NOMO-1 treated with DMSO at 0.1 percent for 48 hours (cell line): ENCODE measurements at regions not wholly inside any gene's neighbourhood (a gene's known extent, or its start where the extent isn't known, plus 50 kb on each side); places are given as distances from the start of the nearest gene placed in this dataset.

Experiments used
- DNase-seq: peaks from one replicate; lab custom pipeline; 2025; ENCODE audit not compliant: unreplicated experiment; lab: John Stamatoyannopoulos, UW

- no peak for DNase-seq
Measured at GRCh38 chr1:106459418-106459817, 597.1 kb upstream of the PRMT6 start.

GRCh38 chr1:106465666-106466065, 590.8 kb upstream of the PRMT6 start:
- no peak for DNase-seq

- no peak for DNase-seq
Measured at GRCh38 chr1:106480629-106481028, 575.8 kb upstream of the PRMT6 start.

GRCh38 chr1:106492880-106493279, 563.6 kb upstream of the PRMT6 start:
- DNase-seq: no peak

GRCh38 chr1:106494646-106495045, 561.8 kb upstream of the PRMT6 start:
- no peak for DNase-seq

- DNase-seq: no peak
Measured at GRCh38 chr1:106498238-106498637, 558.2 kb upstream of the PRMT6 start.

GRCh38 chr1:106502659-106503058, 553.8 kb upstream of the PRMT6 start:
- no peak for DNase-seq

GRCh38 chr1:106515375-106515774, 541.1 kb upstream of the PRMT6 start:
- DNase-seq: no peak

GRCh38 chr1:106517224-106517623, 539.2 kb upstream of the PRMT6 start:
- DNase-seq: no peak

- no peak for DNase-seq
Measured at GRCh38 chr1:106523497-106523896, 533.0 kb upstream of the PRMT6 start.

- DNase-seq: no peak
Measured at GRCh38 chr1:106524631-106525030, 531.8 kb upstream of the PRMT6 start.

- no peak for DNase-seq
Measured at GRCh38 chr1:106526650-106527049, 529.8 kb upstream of the PRMT6 start.

- DNase-seq: no peak
Measured at GRCh38 chr1:106534612-106535011, 521.9 kb upstream of the PRMT6 start.

- DNase-seq: no peak
Measured at GRCh38 chr1:106536741-106537140, 519.7 kb upstream of the PRMT6 start.

- DNase-seq: no peak
Measured at GRCh38 chr1:106548726-106549125, 507.7 kb upstream of the PRMT6 start.

- DNase-seq: no peak
Measured at GRCh38 chr1:106554294-106554693, 502.2 kb upstream of the PRMT6 start.

GRCh38 chr1:106555571-106555970, 500.9 kb upstream of the PRMT6 start:
- no peak for DNase-seq

GRCh38 chr1:106564192-106564591, 492.3 kb upstream of the PRMT6 start:
- peak; percentile 13 for DNase-seq

- peak; percentile 12 for DNase-seq
Measured at GRCh38 chr1:106568201-106568974, 488.1 kb upstream of the PRMT6 start.

- DNase-seq: no peak
Measured at GRCh38 chr1:106571109-106571508, 485.4 kb upstream of the PRMT6 start.

- no peak for DNase-seq
Measured at GRCh38 chr1:106584107-106584506, 472.4 kb upstream of the PRMT6 start.

- no peak for DNase-seq
Measured at GRCh38 chr1:106584676-106585075, 471.8 kb upstream of the PRMT6 start.

- no peak for DNase-seq
Measured at GRCh38 chr1:106600626-106601025, 455.8 kb upstream of the PRMT6 start.
